ENCODE measurements at regions not wholly inside any gene's neighbourhood (a gene's known extent, or its start where the extent isn't known, plus 50 kb on each side); places are given as distances from the start of the nearest gene placed in this dataset.

DNA sequence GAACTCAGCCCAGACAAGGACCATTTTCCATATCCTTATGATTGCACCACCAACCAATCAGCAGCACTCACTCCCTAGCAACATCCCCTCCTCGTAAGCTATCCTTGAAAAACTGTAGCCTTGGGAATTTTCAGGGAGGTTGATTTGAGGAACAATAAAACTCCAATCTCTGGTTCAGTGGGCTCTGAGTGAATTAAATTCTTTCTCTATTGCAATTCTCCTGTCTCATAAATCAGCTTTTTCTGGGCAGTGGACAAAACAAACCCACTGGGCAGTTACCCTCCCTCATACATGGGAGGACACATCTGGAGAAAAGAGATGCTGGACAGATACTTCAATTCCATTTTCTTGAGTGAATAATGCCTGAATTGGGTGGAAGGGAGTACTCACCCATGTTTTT, 115.4 kb upstream of the STXBP5 start:
- TF ChIP-seq CTCF (IDR thresholded peaks at IDR 0.05) (no peak), MXD4 (CRISPR knock-in tag; IDR thresholded peaks at IDR 0.05; ENCODE audit: borderline replicate concordance) (no peak), TEAD4 (CRISPR knock-in tag; IDR thresholded peaks at IDR 0.05) (no peak)
- TF ChIP-seq, protein P1, sequence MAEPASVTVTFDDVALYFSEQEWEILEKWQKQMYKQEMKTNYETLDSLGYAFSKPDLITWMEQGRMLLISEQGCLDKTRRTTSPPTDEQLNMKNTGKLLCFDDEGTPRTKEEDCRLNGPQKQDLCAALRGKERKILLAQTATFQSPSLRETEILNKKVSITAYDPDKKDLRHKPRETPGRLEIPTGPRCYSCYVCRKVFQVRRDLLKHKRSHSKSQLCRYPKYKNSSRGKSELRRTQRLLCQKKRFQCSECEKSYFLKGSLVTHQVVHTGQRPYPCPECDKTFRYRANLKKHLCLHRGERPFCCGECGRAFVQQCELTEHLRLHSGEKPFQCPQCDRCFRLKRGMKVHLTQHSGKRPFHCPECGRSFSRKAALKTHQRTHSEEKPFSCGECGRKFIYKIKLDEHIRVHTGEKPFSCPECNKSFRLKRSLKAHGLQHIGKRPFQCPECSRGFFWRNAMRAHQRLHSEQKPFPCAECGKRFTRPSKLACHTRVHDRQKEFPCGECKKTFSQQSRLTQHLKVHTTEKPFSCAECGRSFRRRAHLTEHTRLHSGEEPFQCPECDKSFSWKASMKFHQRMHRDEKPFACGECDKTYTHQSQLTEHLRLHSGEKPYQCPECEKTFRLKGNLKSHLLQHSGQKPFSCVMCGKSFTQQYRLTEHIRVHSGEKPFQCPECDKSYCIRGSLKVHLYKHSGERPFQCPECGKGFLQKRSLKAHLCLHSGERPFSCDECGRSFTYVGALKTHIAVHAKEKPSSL (CRISPR knock-in tag; conservative IDR thresholded peaks at IDR 0.05): no peak
- TF ChIP-seq, protein P2, sequence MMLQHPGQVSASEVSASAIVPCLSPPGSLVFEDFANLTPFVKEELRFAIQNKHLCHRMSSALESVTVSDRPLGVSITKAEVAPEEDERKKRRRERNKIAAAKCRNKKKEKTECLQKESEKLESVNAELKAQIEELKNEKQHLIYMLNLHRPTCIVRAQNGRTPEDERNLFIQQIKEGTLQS (CRISPR knock-in tag; conservative IDR thresholded peaks at IDR 0.05): no peak

Data from WTC11 (cell line).